Fibroblast of lung (primary cell): ENCODE measurements at regions not wholly inside any gene's neighbourhood (a gene's known extent, or its start where the extent isn't known, plus 50 kb on each side); places are given as distances from the start of the nearest gene placed in this dataset.

Experiments
- CTCF ChIP-seq, 2 donors: IDR thresholded peaks in 1 of 2; conservative IDR thresholded peaks in 1 of 2; 1 replicate in 1 of 2; 2 replicates in 1 of 2; pipeline ENCODE4 v1.5.1; 2011 to 2012; ENCODE audit warnings: low read length in 2 of 2, control low read depth in 1 of 2, inconsistent platforms in 1 of 2, low read depth in 1 of 2, mild to moderate bottlenecking in 1 of 2
- EZH2 ChIP-seq: IDR thresholded peaks from 2 replicates; pipeline ENCODE4 v1.5.1; 2012; ENCODE audit warnings: low read length, control low read depth, mild to moderate bottlenecking; ENCODE audit errors: missing control alignments

DNA sequence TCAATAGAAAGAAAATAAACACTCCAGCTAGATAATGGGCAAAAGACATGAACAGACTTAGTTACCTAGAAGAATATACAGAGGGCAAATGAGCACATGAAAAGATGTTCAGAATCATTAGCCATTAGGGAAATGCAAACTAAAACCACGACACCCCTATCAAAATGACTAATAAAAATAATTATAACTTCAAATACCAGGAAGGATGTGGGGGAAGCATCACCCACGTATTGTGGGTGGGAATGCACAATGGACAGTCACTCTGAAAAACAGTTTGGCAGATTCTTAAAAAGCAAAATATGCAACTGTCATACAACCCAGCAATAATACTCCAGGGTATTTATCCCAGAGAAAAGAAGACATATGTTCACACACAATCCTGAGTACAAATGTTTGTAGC lies 92.6 kb downstream of the DLL1 start:
- TF ChIP-seq CTCF (conservative IDR thresholded peaks at IDR 0.05 in 1 of 2, IDR thresholded peaks at IDR 0.05 in 1 of 2; ENCODE audit: low read depth in 1 of 2, low read length in 2 of 2) (no peak), EZH2 (no peak)
